HG03521 (cell line): ENCODE measurements at regions not wholly inside any gene's neighbourhood (a gene's known extent, or its start where the extent isn't known, plus 50 kb on each side); places are given as distances from the start of the nearest gene placed in this dataset.
"Not testable (repeated sequence)": the region's sequence is repeated elsewhere in the genome, so short reads cannot be mapped to it uniquely, and the experiment has no call there.

Experiments used
- ATAC-seq: cut with Tn5 transposase; IDR thresholded peaks from one replicate; pipeline ENCODE4 v1.9.1; 2021; ENCODE audit warnings: mild to moderate bottlenecking, moderate library complexity; ENCODE audit not compliant: unreplicated experiment

DNA sequence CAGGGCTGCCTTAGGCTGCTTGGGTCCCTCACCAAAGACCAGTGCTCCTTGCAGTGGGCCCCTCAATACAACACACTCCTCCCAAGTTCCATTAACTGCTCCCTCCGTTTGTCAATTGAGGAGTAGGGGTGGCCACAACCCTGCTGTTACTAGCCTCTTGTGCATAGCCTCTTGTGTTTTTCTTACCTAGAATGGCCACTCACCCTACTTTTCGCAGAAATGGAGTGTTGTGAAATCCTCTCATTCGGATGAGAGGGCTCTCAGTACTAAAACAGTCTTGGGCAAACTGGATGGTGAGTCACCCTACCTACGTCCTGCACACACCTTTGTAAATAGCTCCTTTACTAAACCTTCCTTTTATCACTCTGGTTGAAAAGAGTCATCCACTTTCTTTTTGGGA, 253.9 kb downstream of the OSR1 start:
- ATAC-seq, result no peak

DNA sequence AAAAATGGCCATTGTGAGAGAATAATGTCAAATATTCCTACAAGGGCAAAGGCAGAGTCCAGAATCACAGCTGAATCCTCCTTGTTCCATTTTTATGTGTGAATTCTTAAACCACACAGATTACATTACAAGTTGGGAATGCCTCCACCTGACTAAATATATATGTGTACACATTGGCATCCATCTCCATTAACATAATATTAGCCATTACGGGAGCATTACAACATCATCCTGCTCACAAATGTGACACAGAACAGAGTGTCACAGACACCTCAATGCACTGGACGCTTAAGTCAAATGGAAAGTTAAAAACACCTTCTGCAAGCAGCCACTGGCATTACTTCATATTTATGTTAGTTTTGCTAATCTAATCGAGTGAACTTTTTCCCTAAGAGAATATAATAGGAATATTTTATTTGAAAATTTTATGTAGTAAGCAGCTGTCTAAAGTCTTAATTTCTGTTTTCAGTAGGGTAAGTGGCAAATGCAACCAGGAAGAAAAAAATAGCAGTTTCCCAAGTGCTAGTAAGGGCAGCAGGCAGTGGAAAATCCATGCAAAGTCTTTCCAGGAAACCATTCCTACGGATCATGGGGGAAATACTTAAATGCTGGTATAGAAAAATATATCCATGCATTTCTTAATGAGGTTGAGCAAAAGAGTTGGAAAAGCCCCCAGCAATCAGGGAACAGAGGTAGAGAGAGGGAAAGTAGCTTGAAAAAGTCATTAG, 255.6 kb downstream of the OSR1 start:
- ATAC-seq, result no peak

DNA sequence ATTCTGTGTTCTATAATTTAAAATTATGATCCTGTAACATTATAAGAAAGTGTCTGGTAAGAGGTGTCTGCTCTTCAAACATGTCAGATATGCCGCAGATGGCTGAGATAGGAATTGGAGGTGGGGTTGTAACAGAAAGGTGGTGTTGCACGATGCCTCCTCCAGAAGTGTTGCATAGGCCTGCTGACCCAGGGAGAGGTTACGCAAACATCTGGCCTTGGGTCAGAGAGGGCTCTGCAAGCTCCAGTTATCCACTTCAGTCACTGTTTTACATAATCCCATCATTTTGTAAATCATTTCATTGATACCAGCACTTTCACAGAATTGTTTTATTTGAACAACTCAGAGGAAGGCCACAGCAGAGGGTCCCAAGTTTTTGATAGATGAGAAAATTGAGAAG, 256.5 kb downstream of the OSR1 start:
- ATAC-seq, result no peak

DNA sequence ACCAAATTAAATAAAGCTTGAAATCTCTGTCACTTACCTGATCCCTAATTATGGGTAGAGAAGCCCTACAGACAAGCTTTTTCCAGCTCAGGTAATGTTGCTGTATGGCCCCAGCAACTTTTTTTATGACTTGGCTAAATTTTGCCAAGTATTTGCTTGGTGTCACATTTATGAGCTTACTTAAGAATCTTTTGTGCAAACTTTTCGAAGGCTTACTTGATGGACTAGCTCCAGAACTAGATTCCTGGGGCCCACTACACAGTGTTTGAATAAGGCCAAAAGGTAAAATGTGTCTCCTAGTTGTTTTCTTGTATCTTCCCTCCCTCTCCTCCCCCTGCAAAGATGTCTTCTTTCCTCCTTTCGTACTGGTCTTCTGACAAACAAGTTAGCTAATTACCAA, 257.9 kb downstream of the OSR1 start:
- ATAC-seq, result no peak

DNA sequence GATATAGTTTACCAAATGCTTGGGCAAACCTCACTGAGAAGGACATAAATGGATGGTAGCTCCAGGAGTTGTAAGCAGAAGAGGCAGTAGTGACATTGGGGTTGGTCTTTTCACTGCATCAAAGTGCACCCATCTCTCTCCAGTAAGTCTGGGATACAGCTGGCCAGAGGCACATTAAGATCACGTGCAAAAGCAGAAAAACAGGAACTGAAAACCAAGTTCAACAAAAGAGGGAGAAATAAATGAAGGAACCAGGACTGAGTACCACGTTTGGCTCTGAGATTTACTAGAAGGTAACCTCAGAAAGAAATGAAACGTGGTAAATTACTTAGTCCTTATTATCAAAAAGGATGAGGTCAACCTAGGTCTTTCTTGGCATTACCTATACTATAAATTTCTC, 259.2 kb downstream of the OSR1 start:
- no peak for ATAC-seq

DNA sequence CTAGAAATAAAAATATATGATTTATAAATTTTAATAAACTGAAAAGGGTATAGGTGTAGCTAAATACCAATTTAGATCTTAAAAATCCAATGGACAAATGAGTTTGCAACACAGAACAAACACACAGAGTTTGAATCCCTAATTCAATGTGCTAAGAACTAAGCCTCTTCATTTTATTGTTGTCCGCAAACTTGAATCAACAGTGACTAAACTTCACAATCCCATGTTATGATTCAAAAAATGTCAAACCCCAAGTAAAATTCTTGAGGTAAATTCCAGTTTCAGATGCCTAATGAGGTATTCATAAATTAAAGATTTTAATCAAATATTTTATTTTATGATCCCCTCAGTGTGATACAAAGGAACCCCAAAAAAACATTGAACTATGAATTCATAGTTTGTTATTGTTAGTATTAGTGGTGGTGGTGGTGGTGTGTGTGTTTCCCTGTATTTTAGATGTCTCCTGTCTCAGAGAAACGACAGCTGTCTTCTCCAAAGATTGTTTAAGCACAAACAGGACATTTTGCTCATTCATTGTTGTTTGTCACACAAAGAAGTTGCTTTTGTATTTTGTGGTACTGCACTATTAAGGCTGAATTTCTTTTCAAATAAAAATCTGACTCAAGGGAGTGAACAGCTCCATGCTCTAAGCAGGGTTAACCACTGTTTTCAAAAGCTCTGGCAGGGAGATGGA, 259.8 kb downstream of the OSR1 start:
- ATAC-seq, result no peak

DNA sequence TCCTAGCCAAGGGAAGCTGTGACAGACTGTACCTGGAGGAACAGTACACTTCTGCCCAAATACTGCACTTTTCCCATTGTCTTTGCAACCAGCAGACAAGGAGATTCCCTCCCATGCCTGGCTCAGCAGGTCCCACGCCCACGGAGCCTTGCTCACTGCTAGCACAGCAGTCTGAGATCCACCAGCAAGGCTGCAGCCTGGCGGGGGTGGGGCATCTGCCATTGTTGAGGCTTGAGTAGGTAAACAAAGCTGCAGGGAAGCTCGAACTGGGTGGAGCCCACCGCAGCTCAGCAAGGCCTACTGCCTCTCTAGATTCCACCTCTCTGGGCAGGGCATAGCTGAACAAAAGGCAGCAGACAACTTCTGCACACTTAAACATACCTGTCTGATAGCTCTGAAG, 268.9 kb downstream of the OSR1 start:
- ATAC-seq, result not testable (repeated sequence)

DNA sequence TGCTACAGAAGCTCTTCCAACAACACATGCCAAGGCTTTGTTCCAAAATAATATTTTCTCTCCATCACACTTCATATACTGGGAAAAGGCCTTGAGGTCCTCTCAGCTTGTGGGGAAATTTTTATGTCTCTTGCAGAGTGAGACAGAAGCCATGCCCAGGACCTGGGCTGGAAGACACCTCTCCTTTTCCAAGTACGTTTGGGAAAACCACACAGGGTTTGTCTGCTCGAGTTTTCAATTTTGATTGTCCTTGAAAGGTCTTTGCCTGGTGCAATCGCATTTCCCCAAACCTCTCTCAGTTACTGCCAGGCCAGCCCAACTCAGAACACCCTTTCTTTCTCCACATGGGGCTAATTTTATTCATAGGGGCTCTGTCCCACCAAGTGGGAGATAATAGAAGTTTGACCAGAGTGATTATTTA, 272.2 kb downstream of the OSR1 start:
- no peak for ATAC-seq

DNA sequence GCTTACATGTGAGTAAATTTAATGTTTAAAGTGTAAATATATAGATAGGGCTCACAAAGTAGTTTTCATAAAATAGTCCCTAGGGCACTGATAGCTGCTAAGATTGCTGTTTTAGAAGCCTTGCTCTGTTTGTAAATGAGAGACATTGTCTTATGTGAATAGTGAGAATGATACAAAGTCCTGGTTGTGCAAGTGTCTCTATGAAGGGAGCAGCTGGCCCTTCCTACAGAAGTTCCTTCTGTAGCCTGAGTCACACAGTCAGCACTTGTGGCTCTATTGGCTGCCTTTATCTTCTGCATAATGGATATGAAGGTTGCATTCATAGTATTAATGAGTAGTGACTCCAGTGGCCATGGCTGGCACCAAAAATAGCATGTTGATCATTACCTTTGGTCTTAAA, 279.7 kb downstream of the OSR1 start:
- no peak for ATAC-seq

DNA sequence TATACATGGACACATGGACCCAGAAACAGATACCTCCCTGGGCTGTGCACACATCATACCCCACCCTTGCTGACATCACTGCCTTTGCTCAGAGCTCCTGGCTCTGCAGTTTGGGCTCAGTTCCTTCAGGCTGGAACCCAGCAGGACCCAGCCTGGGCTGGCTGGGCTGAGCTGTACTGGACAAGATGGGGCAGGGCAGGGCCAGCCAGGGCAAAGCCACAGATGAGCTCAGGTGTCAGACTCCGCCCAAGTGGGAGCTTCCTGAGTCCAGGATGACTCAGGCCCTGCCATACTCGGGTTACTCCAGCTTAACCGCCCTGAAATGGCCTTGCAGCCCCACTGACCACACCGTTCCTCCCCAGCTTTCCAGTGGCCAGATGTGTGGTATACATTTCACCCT, 284.9 kb downstream of the OSR1 start:
- no peak for ATAC-seq

DNA sequence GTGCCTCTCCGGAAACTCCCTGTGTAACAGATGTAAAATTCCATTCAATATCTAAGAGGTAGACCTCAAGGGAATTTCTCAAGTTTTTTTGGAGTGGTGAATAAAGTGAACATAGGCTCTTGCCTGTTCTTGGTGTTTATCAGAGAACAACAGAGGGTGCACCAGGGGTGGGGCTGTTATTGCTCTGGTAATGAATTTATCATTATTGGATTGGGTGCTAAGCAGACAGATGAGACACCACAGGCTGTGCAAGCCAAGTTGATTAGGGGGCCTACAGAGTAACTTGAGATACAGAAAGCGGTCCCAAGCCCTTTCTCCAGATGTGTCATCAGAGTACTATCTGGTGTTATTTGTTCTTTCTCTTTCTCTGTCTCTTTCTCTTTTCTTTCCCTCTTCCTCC, 286.3 kb downstream of the OSR1 start:
- ATAC-seq, result no peak

DNA sequence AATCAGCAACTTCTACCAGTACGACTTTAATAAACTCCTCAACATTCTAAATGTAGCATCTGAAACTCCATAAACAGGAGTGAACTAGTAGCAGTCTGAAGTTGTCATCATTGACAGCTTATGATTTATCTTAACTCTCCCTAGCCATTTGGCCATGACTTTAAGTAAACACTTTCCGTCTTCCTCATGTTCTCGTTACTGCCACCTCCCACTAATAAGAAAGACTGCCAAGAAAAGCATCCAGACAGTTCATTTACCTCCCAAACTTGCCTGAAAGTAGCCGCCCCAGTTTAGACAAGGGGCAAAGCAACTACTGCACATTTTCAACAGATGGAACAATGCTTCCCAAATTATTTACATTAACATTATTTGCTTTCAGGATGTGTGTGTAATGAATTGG, 287.5 kb downstream of the OSR1 start:
- no peak for ATAC-seq

DNA sequence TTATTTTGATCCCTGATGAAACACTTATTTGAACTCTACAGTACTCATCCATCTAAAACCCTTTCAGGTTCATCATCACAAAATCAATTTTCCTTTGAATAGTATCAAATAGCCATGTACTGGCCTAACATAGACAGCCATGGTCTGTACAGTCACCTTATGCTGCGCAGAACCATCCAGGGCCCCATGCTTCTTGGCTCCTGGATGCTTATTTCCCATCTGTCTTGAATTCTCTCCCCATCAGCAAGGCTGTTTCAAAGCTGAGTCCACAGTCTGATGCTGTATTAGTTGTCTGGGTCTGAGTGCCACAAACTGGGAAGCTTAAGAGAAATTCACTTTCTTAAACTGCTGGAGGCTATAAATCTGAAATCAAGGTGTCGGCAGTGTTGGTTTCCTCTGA, 290.2 kb downstream of the OSR1 start:
- ATAC-seq, result no peak

DNA sequence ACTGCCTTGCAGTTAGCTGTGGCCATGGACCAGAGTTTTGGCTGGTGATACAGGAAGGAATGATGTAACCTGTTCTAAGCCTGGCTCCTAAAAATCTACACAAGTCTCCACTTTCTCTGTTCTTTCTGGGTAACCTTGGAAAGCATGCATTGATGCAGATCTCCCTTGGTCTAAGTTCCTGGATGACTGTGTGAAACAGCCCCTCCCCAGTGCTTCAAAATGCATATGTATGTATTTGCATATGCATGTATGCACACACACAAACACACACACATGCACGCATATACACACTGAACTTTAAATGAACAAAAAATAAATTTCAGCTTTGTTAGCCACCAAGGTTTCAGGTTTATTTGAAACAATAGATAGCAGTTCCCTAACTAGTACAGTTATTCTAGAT, 296.1 kb downstream of the OSR1 start:
- no peak for ATAC-seq

DNA sequence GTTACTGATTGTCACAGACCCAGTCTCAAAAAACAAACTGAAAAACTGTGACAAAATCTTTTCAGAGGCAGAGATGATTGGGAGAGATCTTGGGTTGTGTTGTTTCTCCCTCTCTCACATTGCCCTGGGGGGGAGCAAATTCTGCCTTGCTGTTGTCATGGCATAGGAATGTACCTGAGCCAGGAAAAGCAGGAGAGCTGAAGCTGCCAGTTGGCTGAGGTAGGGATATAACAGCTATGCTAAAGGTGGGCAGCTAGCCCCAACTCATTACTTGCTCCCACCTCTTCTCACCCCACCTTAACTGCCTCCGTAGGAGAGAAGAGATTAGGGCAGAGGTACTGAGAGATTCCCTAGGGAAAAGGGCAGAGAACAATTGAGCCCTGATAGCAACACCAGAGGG, 299.3 kb downstream of the OSR1 start:
- no peak for ATAC-seq

DNA sequence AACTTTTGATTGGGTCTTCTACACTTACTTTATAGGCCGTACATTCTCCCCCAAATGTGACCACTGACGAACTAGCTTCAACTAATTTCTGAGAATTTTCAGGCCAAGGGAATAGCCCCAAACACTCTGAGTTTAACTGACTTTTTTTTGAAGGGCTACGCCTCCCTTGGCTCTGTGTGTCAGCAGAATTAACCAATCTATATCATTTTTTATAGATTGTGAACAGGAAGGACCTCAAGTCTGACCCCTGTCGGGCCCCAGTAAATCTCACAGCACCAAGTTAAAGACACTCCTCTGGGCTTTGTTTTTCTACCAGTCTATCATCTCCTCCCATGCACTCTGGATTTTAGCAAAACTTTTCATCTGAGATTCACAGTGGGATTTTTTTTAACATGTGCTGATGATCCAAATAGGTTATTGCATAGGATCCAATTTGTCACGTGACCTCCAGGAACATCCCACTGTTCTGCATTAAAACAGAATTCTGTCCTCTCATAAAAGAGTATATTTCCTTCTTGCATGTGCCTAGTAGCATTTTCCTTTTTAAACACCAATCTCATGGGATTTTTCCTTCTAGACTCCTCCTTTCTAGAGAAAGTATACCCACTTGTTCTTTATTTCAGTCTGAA, 307.1 kb downstream of the OSR1 start:
- no peak for ATAC-seq

DNA sequence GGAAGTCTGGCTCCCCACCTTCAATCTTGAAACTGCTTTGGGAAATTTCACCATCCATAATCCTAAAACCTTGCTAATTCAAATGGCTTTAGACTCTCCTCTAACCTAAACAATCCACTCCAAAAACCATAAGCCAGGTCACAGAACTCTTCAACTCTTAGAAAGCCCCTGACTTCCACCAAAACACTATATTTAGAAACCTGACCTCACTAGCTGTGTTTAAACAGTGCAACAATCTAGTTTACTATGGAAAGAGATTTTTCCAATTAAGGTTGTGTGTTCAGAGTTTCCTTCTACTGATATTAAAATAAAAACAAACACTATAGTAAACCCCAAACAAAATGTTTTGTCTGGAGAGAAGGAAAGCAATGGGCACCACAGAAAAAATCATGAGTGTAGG, 308.1 kb downstream of the OSR1 start:
- no peak for ATAC-seq

DNA sequence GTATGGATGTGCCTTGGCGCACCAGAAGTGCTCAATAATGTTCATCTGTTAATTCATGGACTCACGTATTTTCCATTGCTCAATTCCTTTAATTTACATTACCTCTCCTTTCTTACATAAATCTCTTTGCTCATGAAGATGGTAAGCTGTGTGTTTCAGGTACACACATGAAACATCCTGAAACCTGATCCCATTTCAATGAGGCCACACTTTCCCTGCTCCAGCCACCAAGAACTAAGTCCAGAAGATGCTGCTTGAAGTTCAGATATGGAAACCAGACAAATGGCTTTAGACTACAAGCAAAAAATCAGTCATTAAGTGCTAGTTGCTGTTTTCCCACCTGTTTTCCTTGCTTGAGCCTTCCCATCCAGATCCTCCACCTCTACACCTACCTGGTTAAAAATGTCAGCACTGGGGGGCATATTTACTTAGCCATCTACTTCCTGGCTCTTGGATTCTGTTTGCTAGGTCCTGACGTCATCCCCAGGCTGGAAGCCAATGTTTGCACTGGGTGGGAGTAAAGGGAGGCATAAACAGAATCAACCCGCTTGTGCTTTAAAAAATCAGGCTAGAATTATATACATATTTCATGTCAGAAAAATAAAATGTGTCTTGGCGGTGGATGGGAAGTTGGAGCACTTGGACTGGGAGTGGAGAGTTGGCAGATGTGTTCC, 309.7 kb downstream of the OSR1 start:
- ATAC-seq, result no peak

DNA sequence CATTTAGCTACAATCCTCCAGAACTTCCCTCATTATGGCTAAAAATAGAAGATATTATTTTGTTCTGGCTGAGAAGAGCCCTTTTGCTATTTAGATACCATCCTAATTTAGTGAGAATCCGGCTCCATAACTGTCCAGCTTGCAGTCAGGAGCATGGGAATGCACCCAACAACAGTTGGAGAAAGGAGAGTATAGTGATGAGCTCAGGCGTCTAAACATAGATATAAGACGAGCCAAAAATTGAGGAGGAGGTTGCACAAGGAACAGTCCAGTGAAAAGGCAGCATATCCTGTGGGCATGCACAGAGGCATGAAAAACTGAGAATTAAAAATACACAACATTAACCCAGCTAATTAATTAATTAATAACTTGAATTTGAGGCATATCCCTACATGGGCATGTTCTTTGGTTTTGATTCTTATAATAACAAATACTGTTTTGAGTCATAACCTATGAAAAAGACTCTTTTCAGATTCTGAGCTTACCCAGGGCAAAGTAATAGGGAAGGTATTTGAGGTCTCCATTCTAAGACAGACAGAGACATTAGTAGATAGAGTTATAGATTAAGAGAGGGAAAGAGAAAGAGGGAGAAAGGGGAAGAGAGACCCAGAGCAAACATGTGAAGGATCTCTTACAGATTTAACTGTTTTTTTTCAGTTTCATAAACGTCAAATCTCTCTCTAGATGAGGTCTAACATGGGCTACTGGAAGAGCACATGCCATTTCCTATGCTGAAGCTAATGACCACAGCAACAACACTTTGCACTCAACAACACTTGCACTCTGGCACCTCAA, 311.2 kb downstream of the OSR1 start:
- ATAC-seq, result peak; percentile 77

DNA sequence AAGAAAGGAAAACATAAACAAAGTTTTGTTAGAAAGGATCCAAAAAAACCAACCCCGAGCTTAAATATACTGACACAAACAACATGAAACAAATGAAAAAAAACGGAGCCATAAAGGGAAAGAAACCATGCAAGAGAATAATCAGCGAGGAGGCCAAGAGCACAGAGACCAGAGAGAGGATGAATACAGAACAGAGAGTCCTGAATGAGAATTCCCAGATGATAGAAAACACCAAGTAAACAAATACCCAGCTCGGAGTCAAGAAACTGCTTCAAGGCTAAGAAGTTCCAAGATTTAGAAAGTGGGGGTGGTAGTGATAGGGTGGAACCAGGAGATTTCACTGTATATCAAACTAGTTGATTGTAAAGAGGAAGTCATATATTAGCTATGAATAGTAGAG, 313.3 kb downstream of the OSR1 start:
- no peak for ATAC-seq

DNA sequence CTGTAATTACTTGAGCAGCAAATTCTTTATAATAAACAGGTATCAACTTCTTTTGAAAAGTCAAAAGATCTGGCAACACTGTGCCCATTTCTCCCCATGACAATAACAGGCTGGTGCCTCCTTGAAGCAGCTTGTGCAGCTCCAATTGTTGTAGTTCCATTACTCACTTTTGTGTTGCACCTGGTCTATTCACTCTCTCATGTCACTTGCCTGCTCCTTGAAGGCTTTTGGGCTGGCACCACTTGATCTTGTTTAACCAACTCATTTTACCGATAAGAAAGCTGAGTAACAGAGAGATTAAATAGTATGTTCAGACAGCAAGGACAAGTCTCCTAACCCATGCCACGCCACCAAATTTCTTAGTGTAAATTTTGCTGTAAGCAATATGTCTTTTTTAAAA, 314.5 kb downstream of the OSR1 start:
- no peak for ATAC-seq
